ENCODE measurements at regions not wholly inside any gene's neighbourhood (a gene's known extent, or its start where the extent isn't known, plus 50 kb on each side); places are given as distances from the start of the nearest gene placed in this dataset.

DNA sequence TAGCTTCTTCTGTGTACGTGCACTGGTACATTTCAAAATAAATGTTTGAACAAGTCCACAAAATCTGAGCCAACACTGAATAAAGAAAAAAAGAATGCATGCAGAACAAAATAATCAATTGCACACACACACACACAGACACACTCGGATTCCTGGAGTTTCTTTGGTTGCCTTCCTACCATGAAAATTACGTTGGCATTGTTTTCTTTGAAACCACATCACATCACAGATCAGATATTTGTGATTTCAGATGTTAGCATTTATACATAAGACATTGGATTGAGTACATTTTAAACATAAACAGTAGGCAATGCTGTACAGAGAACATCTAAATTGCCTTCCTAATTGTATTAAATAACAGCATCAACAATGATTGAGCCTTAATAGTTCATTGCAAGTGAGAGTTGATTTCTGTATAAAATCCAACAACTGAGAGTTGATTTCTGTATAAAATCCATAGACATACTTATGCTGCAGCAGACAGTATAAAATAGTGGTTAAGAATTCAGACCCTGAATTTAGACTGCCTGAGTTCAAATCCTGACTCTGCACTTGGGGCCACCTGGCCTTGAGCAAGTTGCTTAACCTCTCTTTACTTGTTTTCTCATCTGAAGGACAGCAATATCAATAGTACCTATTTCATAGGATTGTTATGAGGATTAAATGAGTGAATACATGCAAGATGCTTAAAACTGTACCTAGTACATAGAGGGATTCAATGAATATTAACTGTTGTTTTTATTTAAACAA lies 101.7 kb upstream of the IFNE start:
- CTCF ChIA-PET (ENCODE audit: unreplicated experiment): no interaction called here
- TF ChIP-seq, protein P1, sequence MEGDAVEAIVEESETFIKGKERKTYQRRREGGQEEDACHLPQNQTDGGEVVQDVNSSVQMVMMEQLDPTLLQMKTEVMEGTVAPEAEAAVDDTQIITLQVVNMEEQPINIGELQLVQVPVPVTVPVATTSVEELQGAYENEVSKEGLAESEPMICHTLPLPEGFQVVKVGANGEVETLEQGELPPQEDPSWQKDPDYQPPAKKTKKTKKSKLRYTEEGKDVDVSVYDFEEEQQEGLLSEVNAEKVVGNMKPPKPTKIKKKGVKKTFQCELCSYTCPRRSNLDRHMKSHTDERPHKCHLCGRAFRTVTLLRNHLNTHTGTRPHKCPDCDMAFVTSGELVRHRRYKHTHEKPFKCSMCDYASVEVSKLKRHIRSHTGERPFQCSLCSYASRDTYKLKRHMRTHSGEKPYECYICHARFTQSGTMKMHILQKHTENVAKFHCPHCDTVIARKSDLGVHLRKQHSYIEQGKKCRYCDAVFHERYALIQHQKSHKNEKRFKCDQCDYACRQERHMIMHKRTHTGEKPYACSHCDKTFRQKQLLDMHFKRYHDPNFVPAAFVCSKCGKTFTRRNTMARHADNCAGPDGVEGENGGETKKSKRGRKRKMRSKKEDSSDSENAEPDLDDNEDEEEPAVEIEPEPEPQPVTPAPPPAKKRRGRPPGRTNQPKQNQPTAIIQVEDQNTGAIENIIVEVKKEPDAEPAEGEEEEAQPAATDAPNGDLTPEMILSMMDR (conservative IDR thresholded peaks at IDR 0.05; ENCODE audit: low read length): no peak
- no peak for TF ChIP-seq EZH2phosphoT487 (IDR thresholded peaks at IDR 0.05; ENCODE audit: borderline replicate concordance, low read depth, low read length)
- H3K9me3 ChIP-seq (ENCODE audit: low read length): no peaks in the 10 kb centered on the region
- H3K4me1 ChIP-seq (ENCODE audit: insufficient read depth, low read length, poor library complexity, severe bottlenecking): no peaks in the 10 kb centered on the region
- POLR2A ChIA-PET: no interaction called here
- no peaks in the 10 kb centered on the region for H3K36me3 ChIP-seq (ENCODE audit: insufficient read depth, low read length)
- DNase-seq (ENCODE audit: low spot score): no peak
- H3K27ac ChIP-seq (ENCODE audit: low read depth, low read length, poor library complexity, severe bottlenecking): no peak overlapping the region
- intact Hi-C loops (cut with micrococcal nuclease; ENCODE audit: unreplicated experiment): no loop called here
- H4K20me1 ChIP-seq (ENCODE audit: insufficient read depth, low read length): no peaks in the 10 kb centered on the region
- BruUV-seq (replicated peaks): no TSS peak
- H3K9me2 ChIP-seq (ENCODE audit: insufficient read depth, low read length): no peaks in the 10 kb centered on the region
- no peak overlapping the region for H2AFZ ChIP-seq (ENCODE audit: low read length)
- H3K4me3 ChIP-seq (ENCODE audit: low read depth, low read length, poor library complexity, severe bottlenecking): no peak overlapping the region
- no peaks in the 10 kb centered on the region for H3K79me2 ChIP-seq (ENCODE audit: insufficient read depth, low read depth, low read length)
- no peak overlapping the region for H3K4me2 ChIP-seq (ENCODE audit: low read length)

DNA sequence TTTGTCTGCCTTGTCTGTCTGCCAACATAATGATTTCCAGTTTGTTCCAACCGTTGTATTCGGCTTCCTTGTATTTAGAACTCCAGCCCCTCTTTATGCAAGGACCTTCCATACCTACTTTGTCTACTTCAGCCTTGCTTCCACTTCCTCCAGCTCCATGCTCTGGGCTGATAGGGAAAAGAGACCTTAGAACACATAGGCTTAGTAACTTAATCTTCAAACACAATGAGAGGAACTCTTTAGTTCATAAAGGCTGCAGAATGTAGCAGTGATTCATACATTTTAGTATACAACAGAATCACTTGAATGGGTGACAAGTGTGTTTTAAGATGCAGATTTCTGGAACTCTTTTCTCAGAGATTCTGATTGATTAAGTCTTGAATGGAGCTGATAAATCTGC lies 102.8 kb upstream of the IFNE start:
- ChIA-PET POLR2A (interaction anchor here (1.0 kb wide), 1 partner anchor 28 kb away, joined by 3 read pairs; no protein-coding TSS in a partner anchor), CTCF (ENCODE audit: unreplicated experiment) (no interaction called here)
- Histone ChIP-seq H3K4me3 (ENCODE audit: low read depth, low read length, poor library complexity, severe bottlenecking) (no peak overlapping the region), H3K4me2 (ENCODE audit: low read length) (no peak overlapping the region), H3K36me3 (ENCODE audit: insufficient read depth, low read length) (no peaks in the 10 kb centered on the region), H3K4me1 (ENCODE audit: insufficient read depth, low read length, poor library complexity, severe bottlenecking) (no peaks in the 10 kb centered on the region), H4K20me1 (ENCODE audit: insufficient read depth, low read length) (no peaks in the 10 kb centered on the region), H3K9me2 (ENCODE audit: insufficient read depth, low read length) (no peaks in the 10 kb centered on the region), H3K79me2 (ENCODE audit: insufficient read depth, low read depth, low read length) (no peaks in the 10 kb centered on the region), H3K9me3 (ENCODE audit: low read length) (no peaks in the 10 kb centered on the region), H3K27ac (ENCODE audit: low read depth, low read length, poor library complexity, severe bottlenecking) (no peak overlapping the region), H2AFZ (ENCODE audit: low read length) (no peak overlapping the region)
- BruUV-seq (replicated peaks): no TSS peak
- intact Hi-C loops (cut with micrococcal nuclease; ENCODE audit: unreplicated experiment): no loop called here
- DNase-seq (ENCODE audit: low spot score): no peak
- TF ChIP-seq, protein P1 (conservative IDR thresholded peaks at IDR 0.05; ENCODE audit: low read length): no peak
- no peak for TF ChIP-seq EZH2phosphoT487 (IDR thresholded peaks at IDR 0.05; ENCODE audit: borderline replicate concordance, low read depth, low read length)
